ENCODE measurements at regions not wholly inside any gene's neighbourhood (a gene's known extent, or its start where the extent isn't known, plus 50 kb on each side); places are given as distances from the start of the nearest gene placed in this dataset.

DNA sequence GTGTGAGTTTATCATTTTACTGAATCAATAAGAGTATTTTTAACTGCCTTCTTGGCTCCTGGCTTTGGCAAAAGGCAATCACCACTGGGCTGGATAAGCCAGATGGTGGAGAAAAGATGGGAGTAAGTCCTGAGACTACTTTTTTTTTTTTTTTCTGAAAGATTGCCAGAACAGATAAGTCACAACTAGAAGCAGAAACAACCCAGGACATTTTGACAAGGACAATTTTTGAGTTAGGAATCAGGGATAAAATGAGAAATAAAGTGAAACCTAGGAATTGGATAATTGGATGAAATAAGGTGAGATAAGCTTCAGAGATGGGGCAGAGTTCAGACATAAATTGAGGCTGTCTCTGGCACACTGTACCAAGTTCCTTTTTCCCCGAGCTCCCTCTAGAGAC, 471.0 kb downstream of the KLHL13 start:
- TF ChIP-seq, protein P1, sequence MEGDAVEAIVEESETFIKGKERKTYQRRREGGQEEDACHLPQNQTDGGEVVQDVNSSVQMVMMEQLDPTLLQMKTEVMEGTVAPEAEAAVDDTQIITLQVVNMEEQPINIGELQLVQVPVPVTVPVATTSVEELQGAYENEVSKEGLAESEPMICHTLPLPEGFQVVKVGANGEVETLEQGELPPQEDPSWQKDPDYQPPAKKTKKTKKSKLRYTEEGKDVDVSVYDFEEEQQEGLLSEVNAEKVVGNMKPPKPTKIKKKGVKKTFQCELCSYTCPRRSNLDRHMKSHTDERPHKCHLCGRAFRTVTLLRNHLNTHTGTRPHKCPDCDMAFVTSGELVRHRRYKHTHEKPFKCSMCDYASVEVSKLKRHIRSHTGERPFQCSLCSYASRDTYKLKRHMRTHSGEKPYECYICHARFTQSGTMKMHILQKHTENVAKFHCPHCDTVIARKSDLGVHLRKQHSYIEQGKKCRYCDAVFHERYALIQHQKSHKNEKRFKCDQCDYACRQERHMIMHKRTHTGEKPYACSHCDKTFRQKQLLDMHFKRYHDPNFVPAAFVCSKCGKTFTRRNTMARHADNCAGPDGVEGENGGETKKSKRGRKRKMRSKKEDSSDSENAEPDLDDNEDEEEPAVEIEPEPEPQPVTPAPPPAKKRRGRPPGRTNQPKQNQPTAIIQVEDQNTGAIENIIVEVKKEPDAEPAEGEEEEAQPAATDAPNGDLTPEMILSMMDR (IDR thresholded peaks at IDR 0.05): no peak
- TF ChIP-seq POLR2A (IDR thresholded peaks at IDR 0.05): no peak
